SK-N-SH (cell line): ENCODE measurements at regions not wholly inside any gene's neighbourhood (a gene's known extent, or its start where the extent isn't known, plus 50 kb on each side); places are given as distances from the start of the nearest gene placed in this dataset.

Source experiments
- CTCF ChIA-PET: fragments of 300-600, 350-600 bp; formaldehyde crosslinking; extraction: SDS; loops from one replicate; lab custom pipeline; 2021; lab: Yijun Ruan, JAX
- POLR2A ChIA-PET: fragments of 350-600 bp; sonication (Branson Sonifier 250); formaldehyde crosslinking; extraction: SDS; loops from one replicate; lab custom pipeline; 2020; ENCODE audit warnings: antibody characterized with exemption, inconsistent platforms; lab: Yijun Ruan, JAX
- DNase-seq: peaks from one replicate; pipeline ENCODE4 v3.0.0; 2012
- H2AFZ ChIP-seq: fragments of 200-600 bp; sonication (generic); 2 replicates; pipeline ENCODE4 v1.8.1; 2016; ENCODE audit warnings: antibody characterized with exemption, mild to moderate bottlenecking, low read depth
- H3F3A ChIP-seq: fragments of 200-600 bp; sonication (generic); replicated peaks from 2 replicates; pipeline ENCODE3; 2016; ENCODE audit warnings: antibody characterized with exemption, mild to moderate bottlenecking; ENCODE audit not compliant: insufficient read depth
- H3K27ac ChIP-seq, 2 experiments: fragments of 200-500 bp in 1 of 2; fragments of 200-600 bp in 1 of 2; sonication (Bioruptor generic) in 1 of 2; sonication (generic), shearing (Covaris generic) in 1 of 2; 2 replicates each; pipeline versions ENCODE4 v1.5.1 to v1.6.1; 2014 to 2016; ENCODE audit warnings: low read depth in 2 of 2, inconsistent platforms in 1 of 2, low read length in 1 of 2, mild to moderate bottlenecking in 1 of 2, mixed read lengths in 1 of 2
- H3K27me3 ChIP-seq: fragments of 200-600 bp; sonication (generic), shearing (Covaris generic); 2 replicates; pipeline ENCODE4 v1.6.1; 2016; ENCODE audit warnings: mixed run types; ENCODE audit not compliant: insufficient read depth
- H3K36me3 ChIP-seq, 2 experiments: fragments of 200-500 bp in 1 of 2; fragments of 200-600 bp in 1 of 2; sonication (Bioruptor generic) in 1 of 2; sonication (generic) in 1 of 2; replicated peaks in 1 of 2; 2 replicates each; pipeline versions ENCODE3 to v1.5.1; 2014 to 2016; ENCODE audit warnings: low read length in 1 of 2, mild to moderate bottlenecking in 1 of 2; ENCODE audit not compliant: insufficient read depth in 2 of 2, control insufficient read depth in 1 of 2
- H3K4me1 ChIP-seq, 2 experiments: fragments of 200-500 bp in 1 of 2; fragments of 200-600 bp in 1 of 2; sonication (Bioruptor generic) in 1 of 2; sonication (generic), shearing (Covaris generic) in 1 of 2; 2 replicates each; pipeline versions ENCODE4 v1.5.1 to v1.6.1; 2014 to 2016; ENCODE audit warnings: low read depth in 1 of 2, low read length in 1 of 2, mixed run types in 1 of 2; ENCODE audit not compliant: insufficient read depth in 2 of 2, control insufficient read depth in 1 of 2
- H3K4me2 ChIP-seq: fragments of 200-600 bp; sonication (generic), shearing (Covaris generic); 2 replicates; pipeline ENCODE4 v1.6.1; 2017; ENCODE audit warnings: mixed run types
- H3K4me3 ChIP-seq, 2 experiments: fragments of 200-500 bp in 1 of 2; fragments of 200-600 bp in 1 of 2; sonication (Bioruptor generic) in 1 of 2; sonication (generic), shearing (Covaris generic) in 1 of 2; 2 replicates each; pipeline versions ENCODE4 v1.5.1 to v1.8.1; 2014 to 2016; ENCODE audit warnings: low read depth in 2 of 2, inconsistent platforms in 1 of 2, low read length in 1 of 2, mild to moderate bottlenecking in 1 of 2, mixed read lengths in 1 of 2, moderate library complexity in 1 of 2
- H3K79me2 ChIP-seq: fragments of 200-600 bp; sonication (generic); 2 replicates; pipeline ENCODE4 v1.8.1; 2017; ENCODE audit warnings: mild to moderate bottlenecking; ENCODE audit not compliant: insufficient read depth
- H3K9ac ChIP-seq: fragments of 200-600 bp; sonication (generic); 2 replicates; pipeline ENCODE4 v1.6.1; 2017; ENCODE audit warnings: mixed run types
- H3K9me2 ChIP-seq: fragments of 200-600 bp; sonication (generic); 2 replicates; pipeline ENCODE4 v1.6.1; 2017; ENCODE audit warnings: mixed run types
- H3K9me3 ChIP-seq: fragments of 200-600 bp; sonication (generic); 2 replicates; pipeline ENCODE4 v1.6.1; 2017; ENCODE audit warnings: mixed run types, mild to moderate bottlenecking, moderate library complexity
- H4K20me1 ChIP-seq: fragments of 200-600 bp; sonication (generic); 2 replicates; pipeline ENCODE4 v1.6.1; 2017; ENCODE audit warnings: mild to moderate bottlenecking, mixed run types; ENCODE audit not compliant: insufficient read depth
- ELF1 ChIP-seq: IDR thresholded peaks from 2 replicates; pipeline ENCODE4 v1.4.0; 2012
- EP300 ChIP-seq, 2 experiments: IDR thresholded peaks; 2 replicates each; pipeline versions ENCODE4 v1.4.0 to v1.6.1; 2012; ENCODE audit warnings: borderline replicate concordance in 1 of 2, low read depth in 1 of 2, low read length in 1 of 2
- EZH2phosphoT487 ChIP-seq: fragments of 200-600 bp; sonication (generic); IDR thresholded peaks from 2 replicates; pipeline ENCODE4 v1.6.1; 2017; ENCODE audit warnings: low read depth, mixed run types, mild to moderate bottlenecking, antibody characterized with exemption, moderate library complexity, borderline replicate concordance
- FOSL2 ChIP-seq: IDR thresholded peaks from 2 replicates; pipeline ENCODE4 v1.4.0; 2012; ENCODE audit warnings: low read depth, mild to moderate bottlenecking, moderate library complexity, borderline replicate concordance
- FOXJ3 ChIP-seq: sonication (generic); formaldehyde crosslinking; IDR thresholded peaks from 2 replicates; pipeline ENCODE4 v1.5.1; 2020; ENCODE audit warnings: mild to moderate bottlenecking, missing genetic modification reagents
- GATA2 ChIP-seq: sonication (generic); formaldehyde crosslinking; IDR thresholded peaks from 2 replicates; pipeline ENCODE4 v1.5.0; 2020; ENCODE audit warnings: mild to moderate bottlenecking, missing genetic modification reagents
- JUND ChIP-seq: IDR thresholded peaks from 2 replicates; pipeline ENCODE4 v1.4.0; 2012
- MAX ChIP-seq: IDR thresholded peaks from 2 replicates; pipeline ENCODE4 v1.4.0; 2012; ENCODE audit warnings: low read depth
- NFIC ChIP-seq: IDR thresholded peaks from 2 replicates; pipeline ENCODE4 v1.4.0; 2012; ENCODE audit warnings: borderline replicate concordance
- NRF1 ChIP-seq: IDR thresholded peaks from 2 replicates; pipeline ENCODE4 v1.6.1; 2012; ENCODE audit warnings: low read depth, mild to moderate bottlenecking, low read length
- PBX3 ChIP-seq: IDR thresholded peaks from 2 replicates; pipeline ENCODE4; 2012
- RAD21 ChIP-seq: IDR thresholded peaks from 2 replicates; pipeline ENCODE4 v1.6.1; 2012; ENCODE audit warnings: mild to moderate bottlenecking, low read length
- RCOR1 ChIP-seq: fragments of 150-350 bp; IDR thresholded peaks from 2 replicates; pipeline ENCODE4 v1.6.1; 2017; ENCODE audit warnings: antibody characterized with exemption, low read length
- TAF1 ChIP-seq: IDR thresholded peaks from 2 replicates; pipeline ENCODE4 v1.6.1; 2012; ENCODE audit warnings: low read depth, mild to moderate bottlenecking, low read length, moderate library complexity, borderline replicate concordance
- USF1 ChIP-seq: IDR thresholded peaks from 2 replicates; pipeline ENCODE4 v1.4.0; 2012; ENCODE audit warnings: low read depth, borderline replicate concordance
- USF2 ChIP-seq: fragments of 150-350 bp; IDR thresholded peaks from 2 replicates; pipeline ENCODE4 v1.6.1; 2017; ENCODE audit warnings: antibody characterized with exemption, low read length, low read depth, borderline replicate concordance
- ZBTB33 ChIP-seq: IDR thresholded peaks from 2 replicates; pipeline ENCODE4 v1.4.0; 2012; ENCODE audit warnings: low read depth, borderline replicate concordance
- WGBS: methylation state at CpG from one replicate; pipeline ENCODE4 v1.1.6; 2017; ENCODE audit warnings: low lambda C conversion rate; 5-methylcytosine and 5-hydroxymethylcytosine counted together

- peaks cover 0 to 4% of the 10 kb centered on the region in 2 experiments; a peak in 2 of 4 replicates for H3K4me1 ChIP-seq
- no peak for DNase-seq
- no peaks in the 10 kb centered on the region for H3F3A ChIP-seq
- no peaks in the 10 kb centered on the region for H4K20me1 ChIP-seq
- POLR2A ChIA-PET, result no interaction called here
- H3K36me3 ChIP-seq, result no peaks in the 10 kb centered on the region
- CTCF ChIA-PET, result interaction anchor here (0.8 to 1.3 kb wide), 3 partner anchors 14 to 89 kb away, joined by 3 read pairs; no protein-coding TSS in a partner anchor
- H3K9me2 ChIP-seq, result no peaks in the 10 kb centered on the region
- H3K4me3 ChIP-seq, result no peak overlapping the region
- 41% methylated on average over 7 of the region's 7 CpGs for WGBS
- no peak overlapping the region for H3K4me2 ChIP-seq
- H3K79me2 ChIP-seq, result no peaks in the 10 kb centered on the region
- H3K9me3 ChIP-seq, result no peaks in the 10 kb centered on the region
- no peak overlapping the region for H3K27ac ChIP-seq
- H2AFZ ChIP-seq, result no peak overlapping the region
- no peak overlapping the region for H3K9ac ChIP-seq
- TF ChIP-seq NFIC, result no peak
- TF ChIP-seq RAD21, result no peak
- TF ChIP-seq JUND, result no peak
- no peak for TF ChIP-seq MAX
- no peak for TF ChIP-seq NRF1
- no peak for TF ChIP-seq USF2
- TF ChIP-seq EP300 (IDR thresholded peaks at IDR 0.05; ENCODE audit: borderline replicate concordance in 1 of 2, low read depth in 1 of 2, low read length in 1 of 2), result no peak
- no peaks in the 10 kb centered on the region; the same call in 1 of the 2 replicates for H3K27me3 ChIP-seq
These were observed 91.6 kb downstream of the FZD1 start for GRCh38 chr7:91355695-91356435.

- H3K27me3 ChIP-seq, result no peaks in the 10 kb centered on the region; the same call in 1 of the 2 replicates
- no peak for DNase-seq
- no peaks in the 10 kb centered on the region for H3K9me3 ChIP-seq
- peaks cover 0 to 4% of the 10 kb centered on the region in 2 experiments; a peak in 2 of 4 replicates for H3K4me1 ChIP-seq
- H3K4me3 ChIP-seq, result no peak overlapping the region
- CTCF ChIA-PET, result interaction anchor here (0.8 to 1.0 kb wide), 4 partner anchors 8 to 252 kb away, joined by 3 read pairs; no protein-coding TSS in a partner anchor
- H3F3A ChIP-seq, result no peaks in the 10 kb centered on the region
- no peaks in the 10 kb centered on the region for H3K36me3 ChIP-seq
- H3K27ac ChIP-seq, result no peak overlapping the region
- no peaks in the 10 kb centered on the region for H3K9me2 ChIP-seq
- H3K9ac ChIP-seq, result no peak overlapping the region
- TF ChIP-seq MAX (no peak), FOXJ3 (CRISPR knock-in tag) (no peak), PBX3 (no peak), FOSL2 (no peak), USF1 (no peak), ZBTB33 (no peak), EP300 (IDR thresholded peaks at IDR 0.05; ENCODE audit: borderline replicate concordance in 1 of 2, low read depth in 1 of 2, low read length in 1 of 2) (no peak), GATA2 (CRISPR knock-in tag) (no peak), EZH2phosphoT487 (no peak), ELF1 (no peak), NFIC (no peak), RCOR1 (no peak), TAF1 (no peak)
- H4K20me1 ChIP-seq, result no peaks in the 10 kb centered on the region
- no peaks in the 10 kb centered on the region for H3K79me2 ChIP-seq
- no peak overlapping the region for H2AFZ ChIP-seq
- H3K4me2 ChIP-seq, result no peak overlapping the region
- POLR2A ChIA-PET, result no interaction called here
These were observed 92.7 kb downstream of the FZD1 start for GRCh38 chr7:91356915-91357314.
